GM12878 (cell line): ENCODE measurements at regions not wholly inside any gene's neighbourhood (a gene's known extent, or its start where the extent isn't known, plus 50 kb on each side); places are given as distances from the start of the nearest gene placed in this dataset.

Source experiments
- ATAC-seq: fragments of 200-7000 bp; cut with Tn5 transposase; 3 replicates; pipeline ENCODE4 v1.9.1; 2020; ENCODE audit warnings: mild to moderate bottlenecking, moderate library complexity
- BruUV-seq: library from RNA; stranded (reverse); fragments of 400-500 nt; replicated peaks from 2 replicates; lab custom pipeline; 2021; lab: Mats Ljungman, UMichigan
- CTCF ChIA-PET: fragments of 300-600 bp; sonication (Branson Sonifier 250); formaldehyde crosslinking; extraction: SDS; loops from one replicate; lab custom pipeline; 2021; ENCODE audit warnings: inconsistent platforms; lab: Yijun Ruan, JAX
- POLR2A ChIA-PET: fragments of 350-600 bp; formaldehyde crosslinking; extraction: SDS; loops from one replicate; lab custom pipeline; 2021; ENCODE audit warnings: inconsistent platforms; lab: Charles Lee
- RAD21 ChIA-PET: fragments of 300-600 bp; sonication (Branson Sonifier 250); formaldehyde crosslinking; loops from one replicate; lab custom pipeline; 2023; ENCODE audit warnings: antibody characterized with exemption; ENCODE audit not compliant: unreplicated experiment; lab: Charles Lee
- SMC1A ChIA-PET: fragments of 300-600 bp; sonication (Branson Sonifier 250); formaldehyde crosslinking; loops from one replicate; lab custom pipeline; 2023; ENCODE audit not compliant: unreplicated experiment, uncharacterized antibody; lab: Charles Lee
- DNase-seq: peaks from one replicate; pipeline ENCODE4 v3.0.0-alpha.2; 2011; ENCODE audit warnings: low read depth, low spot score
- FAIRE-seq: peaks from 3 replicates; lab custom pipeline; 2011; peaks lifted over from hg19 to GRCh38; lab: Jason Lieb, UNC
- H2AFZ ChIP-seq: 2 replicates; pipeline ENCODE4 v1.6.0; 2011; ENCODE audit warnings: low read depth, low read length, control low read depth; ENCODE audit not compliant: control insufficient read depth
- H3K27ac ChIP-seq: 2 replicates; pipeline ENCODE4 v1.5.1; 2011; ENCODE audit warnings: control low read depth; ENCODE audit not compliant: control insufficient read depth, insufficient read depth
- H3K27me3 ChIP-seq, 2 experiments: replicated peaks in 1 of 2; 2 replicates each; pipeline versions ENCODE4 v1.6.0 to v1.6.1; 2011; ENCODE audit warnings: low read length in 1 of 2; ENCODE audit not compliant: control insufficient read depth in 2 of 2, insufficient read depth in 2 of 2
- H3K36me3 ChIP-seq, 2 experiments: 2 replicates each; pipeline ENCODE4 v1.5.1; 2011; ENCODE audit warnings: low read length in 1 of 2; ENCODE audit not compliant: control insufficient read depth in 2 of 2, insufficient read depth in 2 of 2
- H3K4me1 ChIP-seq: 2 replicates; pipeline ENCODE4 v1.6.1; 2011; ENCODE audit warnings: mild to moderate bottlenecking, low read length, moderate library complexity, mixed read lengths; ENCODE audit not compliant: control insufficient read depth, insufficient read depth
- H3K4me2 ChIP-seq: 2 replicates; pipeline ENCODE4 v1.6.0; 2011; ENCODE audit warnings: control low read depth; ENCODE audit not compliant: control insufficient read depth, insufficient read depth
- H3K4me3 ChIP-seq: fragments of 200-600 bp; sonication (generic); 2 replicates; pipeline ENCODE4 v1.5.1; 2016
- H3K79me2 ChIP-seq: 2 replicates; pipeline ENCODE4 v1.6.0; 2011; ENCODE audit warnings: low read length; ENCODE audit not compliant: control insufficient read depth, insufficient read depth
- H3K9ac ChIP-seq: 2 replicates; pipeline ENCODE4 v1.8.0; 2011; ENCODE audit warnings: low read length, control low read depth, mixed read lengths; ENCODE audit not compliant: control insufficient read depth, insufficient read depth
- H3K9me3 ChIP-seq: replicated peaks from 3 replicates; pipeline ENCODE4 v1.5.1; 2011; ENCODE audit warnings: mild to moderate bottlenecking, low read length; ENCODE audit not compliant: control insufficient read depth, insufficient read depth
- H4K20me1 ChIP-seq: 2 replicates; pipeline ENCODE4 v1.6.0; 2011; ENCODE audit not compliant: control insufficient read depth, insufficient read depth
- ATF2 ChIP-seq: IDR thresholded peaks from 2 replicates; pipeline ENCODE4 v1.6.1; 2012; ENCODE audit warnings: low read length, inconsistent platforms
- E2F4 ChIP-seq: IDR thresholded peaks from 2 replicates; pipeline ENCODE4 v1.6.1; 2012; ENCODE audit warnings: low read depth, low read length, improper control_type of control experiment
- MTA2 ChIP-seq: fragments of 450-650 bp; IDR thresholded peaks from 2 replicates; pipeline ENCODE4 v1.6.1; 2016; ENCODE audit warnings: low read depth, mild to moderate bottlenecking, moderate library complexity
- NFIC ChIP-seq: IDR thresholded peaks from 2 replicates; pipeline ENCODE4 v1.6.1; 2012; ENCODE audit warnings: low read depth, mild to moderate bottlenecking, inconsistent platforms, low read length, moderate library complexity
- NFYA ChIP-seq: IDR thresholded peaks from 2 replicates; pipeline ENCODE4 v1.6.1; 2011; ENCODE audit warnings: low read depth, mild to moderate bottlenecking, low read length, improper control_type of control experiment, borderline replicate concordance
- NR2C2 ChIP-seq: IDR thresholded peaks from 2 replicates; pipeline ENCODE4 v1.6.1; 2011; ENCODE audit warnings: borderline replicate concordance, low read depth; ENCODE audit not compliant: control insufficient read depth, insufficient read length
- POLR2A ChIP-seq: IDR thresholded peaks from 2 replicates; pipeline ENCODE4 v1.6.1; 2011; ENCODE audit warnings: low read depth, mild to moderate bottlenecking, low read length
- POLR2AphosphoS5 ChIP-seq: IDR thresholded peaks from 2 replicates; pipeline ENCODE4 v1.6.1; 2011; ENCODE audit warnings: mild to moderate bottlenecking, low read length, inconsistent platforms
- SRF ChIP-seq, 2 experiments: IDR thresholded peaks; 2 replicates each; pipeline ENCODE4 v1.6.1; 2011; ENCODE audit warnings: low read depth in 2 of 2, low read length in 2 of 2, mild to moderate bottlenecking in 1 of 2, moderate library complexity in 1 of 2
- TCF7 ChIP-seq: IDR thresholded peaks from 2 replicates; pipeline ENCODE4 v1.6.1; 2014; ENCODE audit warnings: antibody characterized with exemption, borderline replicate concordance
- ZNF592 ChIP-seq: fragments of 450-650 bp; IDR thresholded peaks from 2 replicates; pipeline ENCODE4 v1.6.1; 2017; ENCODE audit warnings: mild to moderate bottlenecking, moderate library complexity
- ZSCAN29 ChIP-seq: fragments of 450-650 bp; IDR thresholded peaks from 2 replicates; pipeline ENCODE4 v1.6.1; 2017; ENCODE audit warnings: mild to moderate bottlenecking, moderate library complexity
- WGBS: methylation state at CpG from one replicate; pipeline ENCODE4 v1.1.6; 2016; ENCODE audit warnings: low lambda C conversion rate; ENCODE audit not compliant: insufficient replicate concordance, insufficient coverage; ENCODE audit errors: missing lambda C conversion rate; 5-methylcytosine and 5-hydroxymethylcytosine counted together
- in situ Hi-C: fragments of 300-500 bp; cut with MboI; formaldehyde crosslinking; loops from 9 replicates; pipeline ENCODE4 v1.14.3; 2018; ENCODE audit warnings: mixed read lengths
- intact Hi-C: fragments of 100-400 bp; cut with micrococcal nuclease; formaldehyde crosslinking; loops from one replicate; pipeline ENCODE4 v1.14.2; 2022; ENCODE audit not compliant: unreplicated experiment

GRCh38 chr3:127394031-127394430 lies 106.2 kb upstream of the PRR20G start:
- Histone ChIP-seq H3K27me3 (peaks cover 2 to 4% of the 10 kb centered on the region in 2 experiments; a peak in 3 of 4 replicates), H3K4me3 (no peak overlapping the region), H3K79me2 (no peaks in the 10 kb centered on the region), H3K9me3 (no peaks in the 10 kb centered on the region), H3K4me2 (no peak overlapping the region), H3K27ac (no peak overlapping the region), H3K9ac (no peak overlapping the region), H2AFZ (no peak overlapping the region), H3K36me3 (no peaks in the 10 kb centered on the region), H4K20me1 (no peaks in the 10 kb centered on the region), H3K4me1 (no peaks in the 10 kb centered on the region)
- DNase-seq (no peak), FAIRE-seq (no peak), ATAC-seq (no peak)
- intact Hi-C loops (no loop called here), in situ Hi-C loops (no loop called here)
- TF ChIP-seq ZSCAN29 (no peak), SRF (IDR thresholded peaks at IDR 0.05; ENCODE audit: low read depth in 2 of 2, low read length in 2 of 2) (no peak), NFYA (no peak), MTA2 (no peak), E2F4 (no peak)
- ChIA-PET CTCF (no interaction called here), POLR2A (no interaction called here), SMC1A (no interaction called here), RAD21 (no interaction called here)
- no TSS peak for BruUV-seq
- 6% methylated on average over 4 of the region's 4 CpGs for WGBS

- Histone ChIP-seq H3K79me2 (no peaks in the 10 kb centered on the region), H3K4me3 (no peak overlapping the region), H3K36me3 (no peaks in the 10 kb centered on the region), H4K20me1 (no peaks in the 10 kb centered on the region), H3K27ac (no peak overlapping the region), H3K4me2 (no peak overlapping the region), H3K9me3 (no peaks in the 10 kb centered on the region), H3K4me1 (no peaks in the 10 kb centered on the region), H3K9ac (no peak overlapping the region), H3K27me3 (peaks cover 0 to 2% of the 10 kb centered on the region in 2 experiments; a peak in 2 of 4 replicates), H2AFZ (no peak overlapping the region)
- DNase-seq, result no peak
- no peak for FAIRE-seq
- RAD21 ChIA-PET, result no interaction called here
- SMC1A ChIA-PET, result no interaction called here
- intact Hi-C loops, result no loop called here
- no TSS peak for BruUV-seq
- POLR2A ChIA-PET, result no interaction called here
- ATAC-seq, result no peak
- 54% methylated on average over 5 of the region's 5 CpGs for WGBS
- in situ Hi-C loops, result no loop called here
- CTCF ChIA-PET, result interaction anchor here (1.3 kb wide), 1 partner anchor 96 kb away, joined by 3 read pairs; no protein-coding TSS in a partner anchor
- no peak for TF ChIP-seq TCF7
- no peak for TF ChIP-seq NR2C2
- no peak for TF ChIP-seq NFIC
- TF ChIP-seq ATF2, result no peak
- no peak for TF ChIP-seq POLR2A
- no peak for TF ChIP-seq POLR2AphosphoS5
- no peak for TF ChIP-seq ZNF592
Observed at GRCh38 chr3:127393131-127393820, 105.4 kb upstream of the PRR20G start.
